ENCODE measurements at regions not wholly inside any gene's neighbourhood (a gene's known extent, or its start where the extent isn't known, plus 50 kb on each side); places are given as distances from the start of the nearest gene placed in this dataset.

GRCh38 chr11:91147885-91148284 lies 925.0 kb upstream of the CHORDC1 start:
- Histone ChIP-seq H3K36me3 (ENCODE audit: control insufficient read depth in 2 of 2, insufficient read depth in 1 of 2, low read length in 2 of 2) (no peaks in the 10 kb centered on the region), H3K4me1 (ENCODE audit: control insufficient read depth, insufficient read depth, low read length) (no peaks in the 10 kb centered on the region), H3K9me3 (ENCODE audit: control insufficient read depth, insufficient read depth, low read depth, low read length) (no peaks in the 10 kb centered on the region), H3K4me3 (ENCODE audit: low read depth, low read length) (no peak overlapping the region), H3K27ac (ENCODE audit: extremely low read depth, low read depth, low read length) (no peak overlapping the region)
- TF ChIP-seq, protein P1, sequence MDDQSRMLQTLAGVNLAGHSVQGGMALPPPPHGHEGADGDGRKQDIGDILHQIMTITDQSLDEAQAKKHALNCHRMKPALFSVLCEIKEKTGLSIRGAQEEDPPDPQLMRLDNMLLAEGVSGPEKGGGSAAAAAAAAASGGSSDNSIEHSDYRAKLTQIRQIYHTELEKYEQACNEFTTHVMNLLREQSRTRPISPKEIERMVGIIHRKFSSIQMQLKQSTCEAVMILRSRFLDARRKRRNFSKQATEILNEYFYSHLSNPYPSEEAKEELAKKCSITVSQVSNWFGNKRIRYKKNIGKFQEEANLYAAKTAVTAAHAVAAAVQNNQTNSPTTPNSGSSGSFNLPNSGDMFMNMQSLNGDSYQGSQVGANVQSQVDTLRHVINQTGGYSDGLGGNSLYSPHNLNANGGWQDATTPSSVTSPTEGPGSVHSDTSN (CRISPR knock-in tag; IDR thresholded peaks at IDR 0.05), result no peak
- TF ChIP-seq ZNF266 (tag by site-specific recombination; IDR thresholded peaks at IDR 0.05; ENCODE audit: low read depth) (no peak), ZNF274 (IDR thresholded peaks at IDR 0.05; ENCODE audit: low read length) (no peak), ZNF274 (tag by site-specific recombination; IDR thresholded peaks at IDR 0.05; ENCODE audit: borderline replicate concordance) (no peak), GLIS2 (tag by site-specific recombination; IDR thresholded peaks at IDR 0.05) (no peak), ZNF596 (tag by site-specific recombination; IDR thresholded peaks at IDR 0.05) (no peak), HOXC10 (CRISPR knock-in tag; IDR thresholded peaks at IDR 0.05) (no peak), MYNN (tag by site-specific recombination; IDR thresholded peaks at IDR 0.05; ENCODE audit: borderline replicate concordance) (no peak), ZNF776 (tag by site-specific recombination; IDR thresholded peaks at IDR 0.05; ENCODE audit: borderline replicate concordance) (no peak), ZNF416 (tag by site-specific recombination; IDR thresholded peaks at IDR 0.05) (no peak)
- ChIA-PET CTCF (no interaction called here), POLR2A (no interaction called here)

- ChIA-PET POLR2A (no interaction called here), CTCF (interaction anchor here (0.6 kb wide), 1 partner anchor 1735 kb away, joined by 3 read pairs; no protein-coding TSS in a partner anchor)
- no peaks in the 10 kb centered on the region for H3K36me3 ChIP-seq (ENCODE audit: control insufficient read depth in 2 of 2, insufficient read depth in 1 of 2, low read length in 2 of 2)
- H3K9me3 ChIP-seq (ENCODE audit: control insufficient read depth, insufficient read depth, low read depth, low read length), result no peaks in the 10 kb centered on the region
- H3K4me3 ChIP-seq (ENCODE audit: low read depth, low read length), result no peak overlapping the region
- no peak for TF ChIP-seq ZNF701 (tag by site-specific recombination; IDR thresholded peaks at IDR 0.05)
- TF ChIP-seq ZNF169 (tag by site-specific recombination; IDR thresholded peaks at IDR 0.05), result no peak
- TF ChIP-seq ZNF155 (tag by site-specific recombination; IDR thresholded peaks at IDR 0.05), result no peak
- no peak for TF ChIP-seq ZNF394 (tag by site-specific recombination; IDR thresholded peaks at IDR 0.05; ENCODE audit: borderline replicate concordance)
- no peak for TF ChIP-seq ZFP41 (tag by site-specific recombination; IDR thresholded peaks at IDR 0.05; ENCODE audit: borderline replicate concordance)
- TF ChIP-seq, protein P2, sequence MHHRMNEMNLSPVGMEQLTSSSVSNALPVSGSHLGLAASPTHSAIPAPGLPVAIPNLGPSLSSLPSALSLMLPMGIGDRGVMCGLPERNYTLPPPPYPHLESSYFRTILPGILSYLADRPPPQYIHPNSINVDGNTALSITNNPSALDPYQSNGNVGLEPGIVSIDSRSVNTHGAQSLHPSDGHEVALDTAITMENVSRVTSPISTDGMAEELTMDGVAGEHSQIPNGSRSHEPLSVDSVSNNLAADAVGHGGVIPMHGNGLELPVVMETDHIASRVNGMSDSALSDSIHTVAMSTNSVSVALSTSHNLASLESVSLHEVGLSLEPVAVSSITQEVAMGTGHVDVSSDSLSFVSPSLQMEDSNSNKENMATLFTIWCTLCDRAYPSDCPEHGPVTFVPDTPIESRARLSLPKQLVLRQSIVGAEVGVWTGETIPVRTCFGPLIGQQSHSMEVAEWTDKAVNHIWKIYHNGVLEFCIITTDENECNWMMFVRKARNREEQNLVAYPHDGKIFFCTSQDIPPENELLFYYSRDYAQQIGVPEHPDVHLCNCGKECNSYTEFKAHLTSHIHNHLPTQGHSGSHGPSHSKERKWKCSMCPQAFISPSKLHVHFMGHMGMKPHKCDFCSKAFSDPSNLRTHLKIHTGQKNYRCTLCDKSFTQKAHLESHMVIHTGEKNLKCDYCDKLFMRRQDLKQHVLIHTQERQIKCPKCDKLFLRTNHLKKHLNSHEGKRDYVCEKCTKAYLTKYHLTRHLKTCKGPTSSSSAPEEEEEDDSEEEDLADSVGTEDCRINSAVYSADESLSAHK (tag by site-specific recombination; IDR thresholded peaks at IDR 0.05), result no peak
- TF ChIP-seq, protein P3, sequence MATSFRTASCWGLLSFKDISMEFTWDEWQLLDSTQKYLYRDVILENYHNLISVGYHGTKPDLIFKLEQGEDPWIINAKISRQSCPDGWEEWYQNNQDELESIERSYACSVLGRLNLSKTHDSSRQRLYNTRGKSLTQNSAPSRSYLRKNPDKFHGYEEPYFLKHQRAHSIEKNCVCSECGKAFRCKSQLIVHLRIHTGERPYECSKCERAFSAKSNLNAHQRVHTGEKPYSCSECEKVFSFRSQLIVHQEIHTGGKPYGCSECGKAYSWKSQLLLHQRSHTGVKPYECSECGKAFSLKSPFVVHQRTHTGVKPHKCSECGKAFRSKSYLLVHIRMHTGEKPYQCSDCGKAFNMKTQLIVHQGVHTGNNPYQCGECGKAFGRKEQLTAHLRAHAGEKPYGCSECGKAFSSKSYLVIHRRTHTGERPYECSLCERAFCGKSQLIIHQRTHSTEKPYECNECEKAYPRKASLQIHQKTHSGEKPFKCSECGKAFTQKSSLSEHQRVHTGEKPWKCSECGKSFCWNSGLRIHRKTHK (tag by site-specific recombination; IDR thresholded peaks at IDR 0.05), result no peak
- TF ChIP-seq ZNF658 (tag by site-specific recombination; IDR thresholded peaks at IDR 0.05), result no peak
- no peak for TF ChIP-seq ZNF639 (tag by site-specific recombination; IDR thresholded peaks at IDR 0.05)
- H3K27ac ChIP-seq (ENCODE audit: extremely low read depth, low read depth, low read length), result no peak overlapping the region
- no peaks in the 10 kb centered on the region for H3K4me1 ChIP-seq (ENCODE audit: control insufficient read depth, insufficient read depth, low read length)
These were observed 918.8 kb upstream of the CHORDC1 start for GRCh38 chr11:91141655-91142054.
